ENCODE measurements at regions not wholly inside any gene's neighbourhood (a gene's known extent, or its start where the extent isn't known, plus 50 kb on each side); places are given as distances from the start of the nearest gene placed in this dataset.

- POLR2A ChIA-PET: no interaction called here
- CTCF ChIA-PET: interaction anchor here (0.6 kb wide), 1 partner anchor 21 kb away, joined by 3 read pairs; no protein-coding TSS in a partner anchor
- Histone ChIP-seq H3K36me3 (ENCODE audit: control insufficient read depth in 2 of 2, insufficient read depth in 1 of 2, low read length in 2 of 2) (no peaks in the 10 kb centered on the region), H3K4me1 (ENCODE audit: control insufficient read depth, insufficient read depth, low read length) (no peaks in the 10 kb centered on the region), H3K27ac (ENCODE audit: extremely low read depth, low read depth, low read length) (no peak overlapping the region), H3K4me3 (ENCODE audit: low read depth, low read length) (no peak overlapping the region), H3K9me3 (ENCODE audit: control insufficient read depth, insufficient read depth, low read depth, low read length) (no peaks in the 10 kb centered on the region)
- TF ChIP-seq ZNF174 (tag by site-specific recombination; IDR thresholded peaks at IDR 0.05) (no peak), ZNF394 (tag by site-specific recombination; IDR thresholded peaks at IDR 0.05; ENCODE audit: borderline replicate concordance) (no peak), ZNF555 (tag by site-specific recombination; conservative IDR thresholded peaks at IDR 0.05) (no peak), FEZF1 (tag by site-specific recombination; IDR thresholded peaks at IDR 0.05) (no peak), GLI2 (tag by site-specific recombination; IDR thresholded peaks at IDR 0.05; ENCODE audit: borderline replicate concordance, low read depth) (no peak), ZNF302 (tag by site-specific recombination; IDR thresholded peaks at IDR 0.05; ENCODE audit: low read depth) (no peak), ZSCAN30 (tag by site-specific recombination; IDR thresholded peaks at IDR 0.05) (no peak), BCL6B (tag by site-specific recombination; IDR thresholded peaks at IDR 0.05) (no peak), ZNF26 (tag by site-specific recombination; IDR thresholded peaks at IDR 0.05) (no peak), ZNF660 (tag by site-specific recombination; IDR thresholded peaks at IDR 0.05) (no peak), ZNF792 (tag by site-specific recombination; IDR thresholded peaks at IDR 0.05) (no peak), ZNF223 (tag by site-specific recombination; IDR thresholded peaks at IDR 0.05) (no peak), ZNF10 (tag by site-specific recombination; IDR thresholded peaks at IDR 0.05) (no peak), ZNF626 (tag by site-specific recombination; IDR thresholded peaks at IDR 0.05) (no peak), ZNF354C (tag by site-specific recombination; IDR thresholded peaks at IDR 0.05; ENCODE audit: borderline replicate concordance, low read depth) (no peak), ZNF202 (tag by site-specific recombination; IDR thresholded peaks at IDR 0.05; ENCODE audit: borderline replicate concordance) (no peak)
- TF ChIP-seq, protein P1, sequence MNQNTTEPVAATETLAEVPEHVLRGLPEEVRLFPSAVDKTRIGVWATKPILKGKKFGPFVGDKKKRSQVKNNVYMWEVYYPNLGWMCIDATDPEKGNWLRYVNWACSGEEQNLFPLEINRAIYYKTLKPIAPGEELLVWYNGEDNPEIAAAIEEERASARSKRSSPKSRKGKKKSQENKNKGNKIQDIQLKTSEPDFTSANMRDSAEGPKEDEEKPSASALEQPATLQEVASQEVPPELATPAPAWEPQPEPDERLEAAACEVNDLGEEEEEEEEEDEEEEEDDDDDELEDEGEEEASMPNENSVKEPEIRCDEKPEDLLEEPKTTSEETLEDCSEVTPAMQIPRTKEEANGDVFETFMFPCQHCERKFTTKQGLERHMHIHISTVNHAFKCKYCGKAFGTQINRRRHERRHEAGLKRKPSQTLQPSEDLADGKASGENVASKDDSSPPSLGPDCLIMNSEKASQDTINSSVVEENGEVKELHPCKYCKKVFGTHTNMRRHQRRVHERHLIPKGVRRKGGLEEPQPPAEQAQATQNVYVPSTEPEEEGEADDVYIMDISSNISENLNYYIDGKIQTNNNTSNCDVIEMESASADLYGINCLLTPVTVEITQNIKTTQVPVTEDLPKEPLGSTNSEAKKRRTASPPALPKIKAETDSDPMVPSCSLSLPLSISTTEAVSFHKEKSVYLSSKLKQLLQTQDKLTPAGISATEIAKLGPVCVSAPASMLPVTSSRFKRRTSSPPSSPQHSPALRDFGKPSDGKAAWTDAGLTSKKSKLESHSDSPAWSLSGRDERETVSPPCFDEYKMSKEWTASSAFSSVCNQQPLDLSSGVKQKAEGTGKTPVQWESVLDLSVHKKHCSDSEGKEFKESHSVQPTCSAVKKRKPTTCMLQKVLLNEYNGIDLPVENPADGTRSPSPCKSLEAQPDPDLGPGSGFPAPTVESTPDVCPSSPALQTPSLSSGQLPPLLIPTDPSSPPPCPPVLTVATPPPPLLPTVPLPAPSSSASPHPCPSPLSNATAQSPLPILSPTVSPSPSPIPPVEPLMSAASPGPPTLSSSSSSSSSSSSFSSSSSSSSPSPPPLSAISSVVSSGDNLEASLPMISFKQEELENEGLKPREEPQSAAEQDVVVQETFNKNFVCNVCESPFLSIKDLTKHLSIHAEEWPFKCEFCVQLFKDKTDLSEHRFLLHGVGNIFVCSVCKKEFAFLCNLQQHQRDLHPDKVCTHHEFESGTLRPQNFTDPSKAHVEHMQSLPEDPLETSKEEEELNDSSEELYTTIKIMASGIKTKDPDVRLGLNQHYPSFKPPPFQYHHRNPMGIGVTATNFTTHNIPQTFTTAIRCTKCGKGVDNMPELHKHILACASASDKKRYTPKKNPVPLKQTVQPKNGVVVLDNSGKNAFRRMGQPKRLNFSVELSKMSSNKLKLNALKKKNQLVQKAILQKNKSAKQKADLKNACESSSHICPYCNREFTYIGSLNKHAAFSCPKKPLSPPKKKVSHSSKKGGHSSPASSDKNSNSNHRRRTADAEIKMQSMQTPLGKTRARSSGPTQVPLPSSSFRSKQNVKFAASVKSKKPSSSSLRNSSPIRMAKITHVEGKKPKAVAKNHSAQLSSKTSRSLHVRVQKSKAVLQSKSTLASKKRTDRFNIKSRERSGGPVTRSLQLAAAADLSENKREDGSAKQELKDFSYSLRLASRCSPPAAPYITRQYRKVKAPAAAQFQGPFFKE (tag by site-specific recombination; IDR thresholded peaks at IDR 0.05; ENCODE audit: borderline replicate concordance): no peak
- TF ChIP-seq, protein P2, sequence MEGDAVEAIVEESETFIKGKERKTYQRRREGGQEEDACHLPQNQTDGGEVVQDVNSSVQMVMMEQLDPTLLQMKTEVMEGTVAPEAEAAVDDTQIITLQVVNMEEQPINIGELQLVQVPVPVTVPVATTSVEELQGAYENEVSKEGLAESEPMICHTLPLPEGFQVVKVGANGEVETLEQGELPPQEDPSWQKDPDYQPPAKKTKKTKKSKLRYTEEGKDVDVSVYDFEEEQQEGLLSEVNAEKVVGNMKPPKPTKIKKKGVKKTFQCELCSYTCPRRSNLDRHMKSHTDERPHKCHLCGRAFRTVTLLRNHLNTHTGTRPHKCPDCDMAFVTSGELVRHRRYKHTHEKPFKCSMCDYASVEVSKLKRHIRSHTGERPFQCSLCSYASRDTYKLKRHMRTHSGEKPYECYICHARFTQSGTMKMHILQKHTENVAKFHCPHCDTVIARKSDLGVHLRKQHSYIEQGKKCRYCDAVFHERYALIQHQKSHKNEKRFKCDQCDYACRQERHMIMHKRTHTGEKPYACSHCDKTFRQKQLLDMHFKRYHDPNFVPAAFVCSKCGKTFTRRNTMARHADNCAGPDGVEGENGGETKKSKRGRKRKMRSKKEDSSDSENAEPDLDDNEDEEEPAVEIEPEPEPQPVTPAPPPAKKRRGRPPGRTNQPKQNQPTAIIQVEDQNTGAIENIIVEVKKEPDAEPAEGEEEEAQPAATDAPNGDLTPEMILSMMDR (tag by site-specific recombination; IDR thresholded peaks at IDR 0.05): no peak
- TF ChIP-seq, protein P3, sequence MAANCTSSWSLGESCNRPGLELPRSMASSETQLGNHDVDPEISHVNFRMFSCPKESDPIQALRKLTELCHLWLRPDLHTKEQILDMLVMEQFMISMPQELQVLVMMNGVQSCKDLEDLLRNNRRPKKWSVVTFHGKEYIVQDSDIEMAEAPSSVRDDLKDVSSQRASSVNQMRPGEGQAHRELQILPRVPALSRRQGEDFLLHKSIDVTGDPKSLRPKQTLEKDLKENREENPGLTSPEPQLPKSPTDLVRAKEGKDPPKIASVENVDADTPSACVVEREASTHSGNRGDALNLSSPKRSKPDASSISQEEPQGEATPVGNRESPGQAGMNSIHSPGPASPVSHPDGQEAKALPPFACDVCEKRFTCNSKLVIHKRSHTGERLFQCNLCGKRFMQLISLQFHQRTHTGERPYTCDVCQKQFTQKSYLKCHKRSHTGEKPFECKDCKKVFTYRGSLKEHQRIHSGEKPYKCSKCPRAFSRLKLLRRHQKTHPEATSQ (tag by site-specific recombination; IDR thresholded peaks at IDR 0.05): no peak
Measured at GRCh38 chr6:1202201-1202600, 109.7 kb upstream of the FOXQ1 start.
